GM20000 (cell line): ENCODE measurements at regions not wholly inside any gene's neighbourhood (a gene's known extent, or its start where the extent isn't known, plus 50 kb on each side); places are given as distances from the start of the nearest gene placed in this dataset.

Experiments
- DNase-seq: peaks from one replicate; pipeline ENCODE4 v3.0.0; 2012; ENCODE audit warnings: low spot score
- TF ChIP-seq, protein P1 (sequence below): IDR thresholded peaks from 2 replicates; pipeline ENCODE4 v1.5.1; 2012; ENCODE audit warnings: mild to moderate bottlenecking, control low read depth; ENCODE audit errors: extremely low read depth, missing control alignments

DNA sequence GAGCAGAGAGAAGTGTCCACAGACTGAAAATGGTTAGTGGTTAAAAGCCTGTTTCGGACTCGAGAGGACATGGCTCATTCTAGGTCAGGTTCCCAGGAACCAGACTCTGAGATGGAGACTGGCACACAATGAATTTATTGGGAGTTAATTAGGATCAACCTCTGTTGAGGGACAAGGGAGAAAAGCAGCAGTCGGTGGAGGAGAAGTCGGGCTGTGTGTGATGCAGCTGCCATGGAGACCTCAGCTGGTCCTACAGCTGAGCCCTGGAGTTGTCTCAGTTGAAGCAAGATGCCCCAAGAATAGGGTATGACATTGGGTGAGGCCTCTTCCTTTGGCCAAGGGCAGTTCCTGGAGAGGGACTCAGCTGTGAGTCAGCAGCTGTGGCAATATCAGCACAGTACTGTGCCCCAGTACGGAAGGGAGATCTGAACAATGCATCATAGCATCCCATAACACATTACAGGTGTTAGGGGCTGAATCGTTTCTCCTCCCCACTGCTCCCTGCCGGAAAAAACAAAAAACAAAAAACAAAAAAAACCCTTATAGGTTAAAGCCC lies 105.4 kb downstream of the ABHD5 start:
- TF ChIP-seq, protein P1, sequence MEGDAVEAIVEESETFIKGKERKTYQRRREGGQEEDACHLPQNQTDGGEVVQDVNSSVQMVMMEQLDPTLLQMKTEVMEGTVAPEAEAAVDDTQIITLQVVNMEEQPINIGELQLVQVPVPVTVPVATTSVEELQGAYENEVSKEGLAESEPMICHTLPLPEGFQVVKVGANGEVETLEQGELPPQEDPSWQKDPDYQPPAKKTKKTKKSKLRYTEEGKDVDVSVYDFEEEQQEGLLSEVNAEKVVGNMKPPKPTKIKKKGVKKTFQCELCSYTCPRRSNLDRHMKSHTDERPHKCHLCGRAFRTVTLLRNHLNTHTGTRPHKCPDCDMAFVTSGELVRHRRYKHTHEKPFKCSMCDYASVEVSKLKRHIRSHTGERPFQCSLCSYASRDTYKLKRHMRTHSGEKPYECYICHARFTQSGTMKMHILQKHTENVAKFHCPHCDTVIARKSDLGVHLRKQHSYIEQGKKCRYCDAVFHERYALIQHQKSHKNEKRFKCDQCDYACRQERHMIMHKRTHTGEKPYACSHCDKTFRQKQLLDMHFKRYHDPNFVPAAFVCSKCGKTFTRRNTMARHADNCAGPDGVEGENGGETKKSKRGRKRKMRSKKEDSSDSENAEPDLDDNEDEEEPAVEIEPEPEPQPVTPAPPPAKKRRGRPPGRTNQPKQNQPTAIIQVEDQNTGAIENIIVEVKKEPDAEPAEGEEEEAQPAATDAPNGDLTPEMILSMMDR: no peak
- no peak for DNase-seq

DNA sequence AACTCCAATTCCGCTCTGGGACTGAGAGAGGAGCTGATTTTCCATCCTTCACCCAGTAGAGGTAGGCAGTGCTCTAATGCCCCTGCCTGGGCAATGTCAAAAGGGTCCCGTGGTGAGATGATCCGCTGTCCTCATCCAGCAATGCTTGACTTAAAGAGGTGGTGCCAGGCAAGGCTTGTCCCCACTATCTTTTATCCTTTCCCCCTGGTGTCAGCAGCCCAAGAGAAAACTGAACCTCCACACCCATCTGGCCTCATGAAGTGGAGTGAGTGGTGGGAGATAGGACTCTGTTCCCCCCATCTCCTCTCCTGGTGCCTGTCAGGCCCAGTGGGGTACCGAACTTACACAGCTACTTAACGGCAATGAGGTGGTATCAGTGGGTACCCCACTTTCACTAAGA lies 107.1 kb downstream of the ABHD5 start:
- DNase-seq: no peak
- TF ChIP-seq, protein P1: no peak

DNA sequence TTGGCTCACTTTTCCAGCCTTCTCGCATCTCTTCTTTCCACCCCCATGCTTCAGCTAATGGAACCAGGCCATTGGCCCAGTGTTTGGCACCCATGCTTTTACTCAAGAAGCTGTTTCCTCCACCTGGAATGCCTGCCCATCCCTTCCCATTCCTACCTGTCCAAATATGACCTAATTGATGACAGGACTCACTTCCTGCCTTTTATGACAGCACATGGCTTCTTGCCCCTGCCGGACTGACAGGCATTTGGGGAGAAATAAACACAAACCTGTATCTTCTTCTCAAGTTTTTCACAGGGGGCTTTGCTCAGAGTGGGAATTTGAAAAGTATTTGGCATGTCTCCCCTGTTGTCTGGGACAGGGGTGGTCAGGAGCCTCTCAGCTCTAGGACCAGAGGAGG lies 120.1 kb downstream of the ABHD5 start:
- no peak for DNase-seq
- TF ChIP-seq, protein P1: no peak

DNA sequence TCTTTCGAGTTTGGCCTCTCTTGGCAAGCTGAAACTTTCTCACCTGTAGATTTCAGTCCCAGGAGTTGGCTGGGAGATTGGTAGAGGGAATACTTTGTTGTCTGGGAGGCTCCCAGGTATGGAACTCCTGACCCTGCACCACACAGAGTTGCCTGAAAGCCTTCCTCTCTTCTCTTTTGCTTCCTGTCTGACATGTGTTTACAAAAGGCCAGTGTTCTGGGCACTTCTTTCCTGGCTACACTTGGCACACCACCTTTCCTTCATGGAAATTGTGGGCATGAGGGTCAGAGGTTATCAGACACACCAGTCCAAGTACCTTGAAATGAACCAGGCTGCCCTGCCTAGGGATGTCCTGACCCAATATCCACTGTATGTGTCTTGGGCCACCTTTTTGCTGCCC lies 123.7 kb downstream of the ABHD5 start:
- no peak for DNase-seq
- TF ChIP-seq, protein P1: no peak

DNA sequence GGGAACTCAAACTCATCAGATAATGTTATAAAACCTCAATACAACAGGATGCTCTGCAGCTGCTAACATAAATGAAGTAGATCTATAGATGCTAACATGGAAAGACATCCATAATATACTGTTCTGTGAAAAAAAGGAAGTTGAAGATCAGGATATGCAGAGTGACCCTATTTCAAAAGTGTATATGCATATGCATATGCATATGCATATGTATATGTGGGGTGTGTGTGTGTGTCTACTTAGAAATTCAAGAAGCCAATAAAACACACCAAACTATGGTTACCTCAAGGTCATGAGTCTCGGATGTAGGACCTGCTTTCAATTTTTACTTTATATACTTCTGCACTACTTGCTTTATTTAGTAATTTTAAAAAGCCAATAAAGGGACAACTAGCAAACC lies 125.6 kb downstream of the ABHD5 start:
- DNase-seq: no peak
- TF ChIP-seq, protein P1: no peak

DNA sequence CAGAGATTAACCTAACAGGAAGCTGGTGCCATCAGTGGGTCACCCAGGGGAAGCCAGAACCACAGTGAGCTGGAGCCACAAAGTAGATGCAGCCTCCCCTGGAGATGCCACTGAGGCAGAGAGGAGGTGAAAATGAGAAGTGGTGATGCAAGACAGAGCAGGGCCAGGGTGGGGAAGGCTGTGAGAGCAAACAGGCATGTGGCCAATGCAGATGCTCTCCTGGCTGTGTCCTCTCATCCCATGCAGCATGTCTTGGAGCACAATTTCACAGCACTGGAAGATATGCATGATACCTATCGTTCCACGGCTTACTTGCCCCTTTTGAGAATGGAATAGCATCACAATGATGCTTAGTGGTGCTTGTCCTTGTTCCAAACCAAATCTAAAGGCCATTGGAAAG lies 126.3 kb downstream of the ABHD5 start:
- no peak for DNase-seq
- TF ChIP-seq, protein P1: no peak

DNA sequence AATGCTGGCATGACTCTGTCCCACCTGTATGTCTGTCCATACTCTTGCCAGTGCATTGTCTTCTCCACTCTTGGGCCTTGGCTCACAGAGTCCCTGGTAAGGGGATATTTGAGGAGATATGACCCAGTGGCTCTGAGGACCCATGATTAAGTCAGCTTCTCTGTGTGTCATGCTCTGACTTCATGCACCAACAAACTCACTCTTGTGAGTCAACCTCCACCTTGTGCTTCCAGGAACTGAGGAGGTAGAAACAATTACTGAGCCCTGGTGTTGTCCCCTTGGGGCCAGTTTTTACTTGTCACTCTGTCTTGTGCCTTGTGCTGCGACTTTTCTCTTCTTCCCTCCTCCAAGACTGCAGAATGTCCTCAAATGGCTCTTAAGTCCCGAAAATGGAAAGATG lies 127.1 kb downstream of the ABHD5 start:
- no peak for DNase-seq
- TF ChIP-seq, protein P1: no peak
